ENCODE measurements at regions not wholly inside any gene's neighbourhood (a gene's known extent, or its start where the extent isn't known, plus 50 kb on each side); places are given as distances from the start of the nearest gene placed in this dataset.
"Not testable (repeated sequence)": the region's sequence is repeated elsewhere in the genome, so short reads cannot be mapped to it uniquely, and the experiment has no call there.

- not testable (repeated sequence) for DNase-seq
Observed at GRCh38 chr4:181902404-181902803, 340.8 kb upstream of the TENM3 start.

- DNase-seq, result no peak
Observed at GRCh38 chr4:181905708-181906107, 337.5 kb upstream of the TENM3 start.

- DNase-seq, result no peak
Observed at GRCh38 chr4:181908168-181908567, 335.0 kb upstream of the TENM3 start.

GRCh38 chr4:181909368-181909767, 333.8 kb upstream of the TENM3 start:
- DNase-seq, result peak; percentile 75

DNA sequence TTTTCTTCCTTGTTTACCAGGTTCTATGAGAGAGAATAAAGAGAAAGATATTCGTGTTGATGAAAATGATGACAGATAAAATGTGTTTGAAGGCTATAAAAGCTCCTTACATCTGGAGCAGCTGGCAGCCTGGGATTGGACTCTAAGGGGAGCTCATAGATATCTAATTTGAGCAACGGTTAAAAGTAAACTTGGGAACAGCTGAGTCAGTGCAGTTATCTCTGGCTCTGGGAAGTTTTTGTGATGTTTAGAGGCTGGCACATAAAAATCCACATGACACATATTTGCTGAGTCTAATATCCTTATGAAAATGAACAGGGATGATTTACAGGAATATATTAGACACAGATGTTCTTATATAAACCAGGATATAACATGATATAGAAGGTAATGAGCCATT, 331.8 kb upstream of the TENM3 start:
- DNase-seq, result peak; percentile 70

- DNase-seq, result no peak
Observed at GRCh38 chr4:181933471-181933870, 309.7 kb upstream of the TENM3 start.

DNA sequence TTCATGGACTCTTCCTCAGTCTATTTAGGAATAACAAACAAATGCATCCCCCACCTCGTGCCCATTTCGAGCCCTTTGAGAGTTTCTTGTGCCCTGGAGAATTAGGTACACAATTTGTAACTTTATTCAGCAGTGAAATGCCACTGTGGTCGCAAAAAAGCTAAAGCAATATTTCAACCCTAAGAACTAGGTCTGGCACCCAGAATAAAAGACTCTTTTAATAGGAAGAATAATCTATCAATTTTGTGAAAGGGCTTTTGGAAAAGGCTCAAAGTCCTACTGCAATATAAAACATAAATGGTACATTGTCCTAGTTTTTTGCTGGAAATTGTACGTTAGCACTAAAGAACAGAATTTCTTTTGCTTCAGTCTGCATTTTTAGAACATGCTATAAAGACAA, 304.6 kb upstream of the TENM3 start:
- no peak for DNase-seq

DNA sequence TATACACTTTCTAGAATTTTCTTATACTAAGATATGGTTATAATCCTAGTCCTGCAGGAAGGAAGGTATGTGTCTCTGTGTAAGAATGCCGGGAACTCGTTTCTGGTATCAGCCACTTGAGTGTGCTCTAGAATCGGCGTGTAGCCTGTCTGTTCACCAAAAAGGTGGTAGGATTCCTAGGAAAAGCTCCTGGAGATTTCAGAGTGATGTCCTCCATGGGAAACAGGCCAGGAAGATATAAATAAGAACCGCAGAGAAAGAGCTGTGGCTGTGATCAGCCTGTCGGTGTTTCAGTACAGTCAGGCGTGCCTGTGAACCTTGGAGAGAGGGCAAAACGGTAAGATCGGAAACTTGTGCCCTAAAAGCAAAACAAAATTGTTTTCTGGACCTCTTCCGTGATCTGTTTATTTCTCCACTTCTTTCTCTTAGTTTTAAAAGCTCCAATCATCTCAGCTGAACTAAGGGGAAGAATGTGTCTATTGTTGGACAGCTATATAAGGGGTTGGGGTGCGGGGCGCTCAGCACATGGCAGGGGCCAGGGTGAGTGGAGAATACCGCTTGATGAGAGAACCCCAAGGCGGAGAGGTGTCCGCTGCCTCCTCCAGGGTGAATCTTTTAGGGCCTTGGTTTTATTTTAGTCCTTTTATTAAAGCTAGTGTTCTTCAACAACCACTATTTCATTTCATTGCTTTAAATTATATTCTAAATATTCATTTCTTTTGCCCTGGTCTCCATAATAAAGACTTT, 303.8 kb upstream of the TENM3 start:
- peak; percentile 59 for DNase-seq

DNA sequence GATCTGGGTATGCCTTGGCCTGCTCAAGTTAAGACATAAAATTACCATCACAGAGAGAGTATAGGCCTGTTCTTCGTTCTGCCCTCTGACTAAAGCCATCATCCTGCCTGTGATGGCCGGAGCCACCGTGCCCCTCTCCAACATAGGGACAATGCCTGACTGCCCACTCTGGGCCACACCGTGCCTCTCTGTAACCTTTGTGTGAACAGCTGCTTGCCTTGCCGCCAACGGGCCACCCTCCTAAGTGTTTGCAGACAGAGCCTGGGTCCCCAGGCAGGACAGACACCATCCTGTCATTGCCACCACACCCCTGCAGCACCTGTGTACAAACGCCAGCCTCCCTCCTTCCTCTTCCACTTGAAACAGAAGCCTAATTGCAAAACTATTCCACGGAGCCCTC, 298.7 kb upstream of the TENM3 start:
- no peak for DNase-seq

GRCh38 chr4:181946902-181947301, 296.3 kb upstream of the TENM3 start:
- no peak for DNase-seq

GRCh38 chr4:181948839-181949382, 294.3 kb upstream of the TENM3 start:
- DNase-seq, result no peak

- DNase-seq, result no peak
Observed at GRCh38 chr4:181949704-181950312, 293.4 kb upstream of the TENM3 start.

DNA sequence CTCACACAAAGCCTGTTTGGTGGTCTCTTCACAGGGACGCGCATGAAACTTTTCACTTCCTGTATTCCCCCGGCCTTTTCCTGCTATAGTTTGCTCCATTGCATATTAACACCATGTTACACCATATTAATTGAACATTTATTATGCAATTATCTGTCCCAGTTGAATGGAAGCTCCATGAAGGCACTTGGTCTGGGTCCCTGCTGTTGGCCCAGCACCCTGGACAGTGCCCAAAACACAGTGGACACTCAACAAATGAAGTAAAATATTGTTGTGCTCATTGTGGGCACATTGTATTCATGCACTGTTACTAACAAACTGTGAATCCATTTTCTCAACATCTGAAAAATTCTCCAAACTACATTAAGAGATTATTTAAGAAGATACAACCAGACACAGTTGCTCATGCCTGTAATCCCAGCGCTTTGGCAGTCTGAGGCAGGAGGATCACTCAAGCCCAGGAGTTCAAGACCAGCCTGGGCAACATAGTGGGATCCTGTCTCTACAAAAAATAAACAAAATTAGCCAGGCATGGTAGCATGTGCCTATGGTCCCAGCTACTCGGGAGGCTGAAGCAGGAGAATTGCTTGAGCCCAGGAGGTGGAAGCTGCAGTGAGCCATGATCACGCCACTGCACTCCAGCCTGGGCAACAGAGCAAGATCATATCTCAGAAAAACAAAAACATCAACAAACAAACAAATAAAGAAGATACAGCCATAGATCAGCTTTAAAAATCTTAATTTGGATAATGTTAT, 292.7 kb upstream of the TENM3 start:
- no peak for DNase-seq

GRCh38 chr4:181951265-181951664, 291.9 kb upstream of the TENM3 start:
- no peak for DNase-seq

GRCh38 chr4:181952478-181952877, 290.7 kb upstream of the TENM3 start:
- DNase-seq, result peak; percentile 98

DNA sequence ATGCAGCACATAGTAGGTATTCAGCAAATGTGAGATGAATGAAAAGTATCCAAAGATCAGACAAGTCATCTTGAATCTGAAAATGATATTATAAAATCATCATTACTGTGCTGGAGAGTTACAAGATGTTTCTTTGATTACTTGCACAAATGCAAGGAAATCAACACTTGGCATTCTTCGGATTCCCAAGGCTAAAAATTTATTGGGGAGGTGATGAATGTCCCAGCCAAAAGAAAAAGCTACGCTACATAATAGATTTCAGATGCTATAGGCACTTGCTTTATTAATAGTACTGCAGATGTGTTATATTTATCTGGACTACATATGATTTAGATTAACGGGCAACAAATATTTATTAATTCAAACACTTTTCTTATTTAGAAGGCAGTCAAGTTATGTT, 286.7 kb upstream of the TENM3 start:
- peak; percentile 87 for DNase-seq

DNA sequence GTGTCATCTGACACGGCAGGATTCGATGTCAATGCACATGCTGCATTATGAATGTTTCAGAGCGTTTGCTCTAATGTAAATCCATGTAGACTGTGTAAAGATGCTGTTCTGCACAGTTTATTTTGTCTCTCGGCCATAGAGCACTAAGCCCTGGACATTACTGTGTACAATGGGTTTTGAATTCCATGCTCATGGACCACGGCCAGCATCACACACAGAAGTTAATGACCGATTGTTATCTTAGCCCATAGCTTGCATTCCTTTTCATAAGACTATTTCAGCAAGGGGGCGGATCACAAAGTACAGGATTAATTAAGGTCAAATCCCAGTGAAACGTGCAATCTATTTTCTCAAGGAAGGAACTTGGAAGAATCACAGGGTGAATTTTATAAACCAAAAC, 286.1 kb upstream of the TENM3 start:
- DNase-seq, result peak; percentile 98

GRCh38 chr4:181958446-181958845, 284.8 kb upstream of the TENM3 start:
- peak; percentile 73 for DNase-seq

DNA sequence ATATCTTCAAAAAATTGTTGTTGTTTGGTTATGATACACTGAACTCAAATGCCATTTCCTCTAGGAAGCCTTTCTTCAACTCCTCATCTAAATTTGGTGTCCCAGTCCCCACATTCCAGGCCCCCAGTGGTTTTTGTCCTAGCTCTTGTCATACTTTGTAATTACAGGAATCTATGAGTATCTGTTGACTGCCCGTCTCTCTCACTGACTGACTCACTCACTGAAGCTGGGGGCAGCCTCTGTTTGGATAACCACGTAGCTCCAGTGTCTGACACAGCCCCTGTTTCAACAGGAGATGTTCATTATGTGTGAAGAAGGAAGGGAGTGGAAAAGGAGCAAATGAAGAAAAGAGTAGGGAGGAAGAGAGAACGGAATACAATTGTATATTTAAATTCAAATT, 284.1 kb upstream of the TENM3 start:
- DNase-seq, result peak; percentile 97

GRCh38 chr4:181960384-181960783, 282.8 kb upstream of the TENM3 start:
- DNase-seq, result no peak

GRCh38 chr4:181962321-181962720, 280.9 kb upstream of the TENM3 start:
- DNase-seq, result no peak

- DNase-seq, result no peak
Observed at GRCh38 chr4:181964731-181965130, 278.5 kb upstream of the TENM3 start.

DNA sequence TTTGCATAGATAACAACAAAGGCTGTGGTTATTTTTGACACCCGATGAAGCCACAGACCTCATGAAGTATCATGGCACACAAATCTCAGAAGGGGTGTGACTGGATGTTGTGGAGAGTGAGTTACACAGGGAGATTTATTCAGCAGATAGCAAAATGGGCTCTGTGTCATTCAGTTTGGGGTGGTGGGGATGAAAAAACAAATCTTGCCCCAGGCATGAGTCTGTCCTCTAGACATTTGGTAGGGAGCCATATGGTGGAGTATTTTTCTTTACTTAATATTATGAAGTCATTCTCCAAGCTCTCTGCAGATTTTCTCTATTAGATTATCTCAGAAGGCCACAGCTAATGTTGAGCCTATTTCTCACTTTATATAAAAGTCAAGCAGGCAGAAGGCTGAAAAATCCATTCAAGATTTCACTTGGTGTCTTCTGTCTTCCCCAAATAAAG, 277.1 kb upstream of the TENM3 start:
- DNase-seq, result peak; percentile 94

- DNase-seq, result no peak
Observed at GRCh38 chr4:181967401-181967800, 275.8 kb upstream of the TENM3 start.
